HEK293 (cell line): ENCODE measurements at regions not wholly inside any gene's neighbourhood (a gene's known extent, or its start where the extent isn't known, plus 50 kb on each side); places are given as distances from the start of the nearest gene placed in this dataset.

Experiments
- CTCF ChIA-PET: fragments of 350-600 bp; formaldehyde crosslinking; extraction: SDS; loops from one replicate; lab custom pipeline; 2021; ENCODE audit warnings: antibody characterized with exemption; lab: Yijun Ruan, JAX
- POLR2A ChIA-PET: fragments of 300-600 bp; formaldehyde crosslinking; extraction: SDS; loops from one replicate; lab custom pipeline; 2020; ENCODE audit warnings: antibody characterized with exemption, inconsistent platforms; lab: Yijun Ruan, JAX
- H3K27ac ChIP-seq: fragments of 200-500 bp; sonication (Bioruptor generic); 2 replicates; pipeline ENCODE4 v1.5.1; 2014; ENCODE audit warnings: low read depth, low read length, control low read depth, inconsistent platforms; ENCODE audit errors: extremely low read depth
- H3K36me3 ChIP-seq, 2 experiments: fragments of 200-500 bp in 1 of 2; sonication (Bioruptor generic) in 1 of 2; 1 replicate in 1 of 2; 2 replicates in 1 of 2; pipeline ENCODE4 v1.5.1; 2014 to 2017; ENCODE audit warnings: inconsistent platforms in 2 of 2, low read length in 2 of 2; ENCODE audit not compliant: control insufficient read depth in 2 of 2, insufficient read depth in 1 of 2
- H3K4me1 ChIP-seq: fragments of 200-500 bp; sonication (Bioruptor generic); 2 replicates; pipeline ENCODE4 v1.5.1; 2014; ENCODE audit warnings: mild to moderate bottlenecking, low read length, inconsistent platforms; ENCODE audit not compliant: control insufficient read depth, insufficient read depth
- H3K4me3 ChIP-seq: 2 replicates; pipeline ENCODE4 v1.5.1; 2011; ENCODE audit warnings: low read depth, mild to moderate bottlenecking, control low read depth, low read length, moderate library complexity
- H3K9me3 ChIP-seq: fragments of 200-500 bp; sonication (Bioruptor generic); 2 replicates; pipeline ENCODE4 v1.5.1; 2014; ENCODE audit warnings: low read depth, low read length, inconsistent platforms; ENCODE audit not compliant: control insufficient read depth, insufficient read depth
- GLI4 ChIP-seq: fragments of 450-650 bp; formaldehyde crosslinking; IDR thresholded peaks from 2 replicates; pipeline ENCODE4 v1.5.1; 2016; ENCODE audit warnings: missing biosample characterization, missing genetic modification characterization
- KLF16 ChIP-seq: fragments of 450-650 bp; formaldehyde crosslinking; IDR thresholded peaks from 2 replicates; pipeline ENCODE4 v1.5.1; 2017; ENCODE audit warnings: missing biosample characterization, missing genetic modification characterization
- OSR2 ChIP-seq: fragments of 450-650 bp; formaldehyde crosslinking; IDR thresholded peaks from 2 replicates; pipeline ENCODE4 v1.5.1; 2016; ENCODE audit warnings: missing biosample characterization, missing genetic modification characterization
- PRDM1 ChIP-seq: fragments of 450-650 bp; formaldehyde crosslinking; IDR thresholded peaks from 2 replicates; pipeline ENCODE4; 2016; ENCODE audit warnings: missing biosample characterization, missing genetic modification characterization
- TCF7L2 ChIP-seq: IDR thresholded peaks from 2 replicates; pipeline ENCODE4 v1.6.1; 2011; ENCODE audit warnings: low read depth, mild to moderate bottlenecking, inconsistent platforms, low read length, moderate library complexity, borderline replicate concordance
- ZFP37 ChIP-seq: fragments of 450-650 bp; formaldehyde crosslinking; IDR thresholded peaks from 2 replicates; pipeline ENCODE4 v1.5.1; 2016; ENCODE audit warnings: missing biosample characterization, missing genetic modification characterization
- ZNF133 ChIP-seq: fragments of 450-650 bp; formaldehyde crosslinking; IDR thresholded peaks from 2 replicates; pipeline ENCODE4 v1.5.1; 2016; ENCODE audit warnings: missing biosample characterization, missing genetic modification characterization
- ZNF19 ChIP-seq: fragments of 450-650 bp; formaldehyde crosslinking; IDR thresholded peaks from 2 replicates; pipeline ENCODE4; 2016; ENCODE audit warnings: missing biosample characterization, missing genetic modification characterization, low read depth
- ZNF239 ChIP-seq: fragments of 450-650 bp; formaldehyde crosslinking; IDR thresholded peaks from 2 replicates; pipeline ENCODE4 v1.5.1; 2016; ENCODE audit warnings: missing biosample characterization, missing genetic modification characterization
- ZNF341 ChIP-seq: fragments of 450-650 bp; formaldehyde crosslinking; IDR thresholded peaks from 2 replicates; pipeline ENCODE4; 2016; ENCODE audit warnings: low read depth, missing biosample characterization, missing genetic modification characterization
- ZNF37A ChIP-seq: fragments of 450-650 bp; IDR thresholded peaks from 2 replicates; pipeline ENCODE4 v1.5.1; 2018; ENCODE audit warnings: missing biosample characterization, missing genetic modification characterization
- ZNF48 ChIP-seq: fragments of 450-650 bp; formaldehyde crosslinking; IDR thresholded peaks from 2 replicates; pipeline ENCODE4 v1.5.1; 2016; ENCODE audit warnings: missing biosample characterization, missing genetic modification characterization
- ZNF549 ChIP-seq: fragments of 450-650 bp; IDR thresholded peaks from 2 replicates; pipeline ENCODE4 v1.5.1; 2018; ENCODE audit warnings: missing biosample characterization, missing genetic modification characterization, mild to moderate bottlenecking, inconsistent platforms, moderate library complexity
- ZNF558 ChIP-seq: fragments of 450-650 bp; formaldehyde crosslinking; IDR thresholded peaks from 2 replicates; pipeline ENCODE4 v1.5.1; 2016; ENCODE audit warnings: missing biosample characterization, missing genetic modification characterization
- ZNF610 ChIP-seq: fragments of 450-650 bp; formaldehyde crosslinking; IDR thresholded peaks from 2 replicates; pipeline ENCODE4 v1.5.1; 2016; ENCODE audit warnings: missing biosample characterization, missing genetic modification characterization, borderline replicate concordance
- ZNF621 ChIP-seq: fragments of 450-650 bp; formaldehyde crosslinking; IDR thresholded peaks from 2 replicates; pipeline ENCODE4 v1.5.1; 2017; ENCODE audit warnings: missing biosample characterization, missing genetic modification characterization
- ZNF747 ChIP-seq: fragments of 450-650 bp; formaldehyde crosslinking; IDR thresholded peaks from 2 replicates; pipeline ENCODE4 v1.5.1; 2016; ENCODE audit warnings: missing biosample characterization, missing genetic modification characterization
- ZNF777 ChIP-seq: fragments of 450-650 bp; formaldehyde crosslinking; IDR thresholded peaks from 2 replicates; pipeline ENCODE4 v1.5.1; 2017; ENCODE audit warnings: missing biosample characterization, missing genetic modification characterization, borderline replicate concordance
- TF ChIP-seq, protein P1 (sequence below): fragments of 450-650 bp; formaldehyde crosslinking; IDR thresholded peaks from 2 replicates; pipeline ENCODE4 v1.5.1; 2016; ENCODE audit warnings: missing biosample characterization, missing genetic modification characterization
- TF ChIP-seq, protein P2 (sequence below): fragments of 450-650 bp; formaldehyde crosslinking; IDR thresholded peaks from 2 replicates; pipeline ENCODE4 v1.5.1; 2016; ENCODE audit warnings: missing biosample characterization, missing genetic modification characterization, borderline replicate concordance
- TF ChIP-seq, protein P3 (sequence below): fragments of 450-650 bp; formaldehyde crosslinking; IDR thresholded peaks from 2 replicates; pipeline ENCODE4 v1.5.1; 2016; ENCODE audit warnings: missing biosample characterization, missing genetic modification characterization, low read depth
- TF ChIP-seq, protein P4 (sequence below): fragments of 450-650 bp; formaldehyde crosslinking; IDR thresholded peaks from 2 replicates; pipeline ENCODE4 v1.5.1; 2016; ENCODE audit warnings: missing biosample characterization, missing genetic modification characterization, borderline replicate concordance

DNA sequence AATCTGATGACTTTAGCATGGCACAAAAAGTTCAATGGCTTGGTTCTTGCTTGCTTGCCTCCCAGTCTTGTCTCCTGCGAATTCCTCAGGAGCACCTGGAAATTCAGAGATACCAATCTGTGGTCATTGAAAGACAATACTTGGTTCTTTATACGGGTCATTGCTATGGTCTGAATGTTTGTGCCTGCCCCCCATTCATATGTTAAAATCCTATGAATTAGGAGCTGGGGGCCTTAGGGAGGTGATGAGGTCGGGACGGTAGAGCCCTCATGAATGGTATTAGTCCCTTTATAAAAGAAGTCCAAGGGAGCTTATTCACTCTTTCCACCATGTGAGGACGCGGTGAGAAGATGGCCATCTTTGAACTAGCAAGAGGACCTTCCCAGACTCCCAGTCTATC is 721.8 kb downstream of the UTRN start (continued):
- TF ChIP-seq, protein P1, sequence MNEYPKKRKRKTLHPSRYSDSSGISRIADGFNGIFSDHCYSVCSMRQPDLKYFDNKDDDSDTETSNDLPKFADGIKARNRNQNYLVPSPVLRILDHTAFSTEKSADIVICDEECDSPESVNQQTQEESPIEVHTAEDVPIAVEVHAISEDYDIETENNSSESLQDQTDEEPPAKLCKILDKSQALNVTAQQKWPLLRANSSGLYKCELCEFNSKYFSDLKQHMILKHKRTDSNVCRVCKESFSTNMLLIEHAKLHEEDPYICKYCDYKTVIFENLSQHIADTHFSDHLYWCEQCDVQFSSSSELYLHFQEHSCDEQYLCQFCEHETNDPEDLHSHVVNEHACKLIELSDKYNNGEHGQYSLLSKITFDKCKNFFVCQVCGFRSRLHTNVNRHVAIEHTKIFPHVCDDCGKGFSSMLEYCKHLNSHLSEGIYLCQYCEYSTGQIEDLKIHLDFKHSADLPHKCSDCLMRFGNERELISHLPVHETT (tag by site-specific recombination), result no peak
- TF ChIP-seq ZNF610 (tag by site-specific recombination) (no peak), PRDM1 (tag by site-specific recombination) (no peak), ZNF37A (tag by site-specific recombination) (no peak), ZNF621 (tag by site-specific recombination) (no peak)
- TF ChIP-seq, protein P2, sequence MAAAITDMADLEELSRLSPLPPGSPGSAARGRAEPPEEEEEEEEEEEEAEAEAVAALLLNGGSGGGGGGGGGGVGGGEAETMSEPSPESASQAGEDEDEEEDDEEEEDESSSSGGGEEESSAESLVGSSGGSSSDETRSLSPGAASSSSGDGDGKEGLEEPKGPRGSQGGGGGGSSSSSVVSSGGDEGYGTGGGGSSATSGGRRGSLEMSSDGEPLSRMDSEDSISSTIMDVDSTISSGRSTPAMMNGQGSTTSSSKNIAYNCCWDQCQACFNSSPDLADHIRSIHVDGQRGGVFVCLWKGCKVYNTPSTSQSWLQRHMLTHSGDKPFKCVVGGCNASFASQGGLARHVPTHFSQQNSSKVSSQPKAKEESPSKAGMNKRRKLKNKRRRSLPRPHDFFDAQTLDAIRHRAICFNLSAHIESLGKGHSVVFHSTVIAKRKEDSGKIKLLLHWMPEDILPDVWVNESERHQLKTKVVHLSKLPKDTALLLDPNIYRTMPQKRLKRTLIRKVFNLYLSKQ (tag by site-specific recombination), result no peak
- TF ChIP-seq, protein P3, sequence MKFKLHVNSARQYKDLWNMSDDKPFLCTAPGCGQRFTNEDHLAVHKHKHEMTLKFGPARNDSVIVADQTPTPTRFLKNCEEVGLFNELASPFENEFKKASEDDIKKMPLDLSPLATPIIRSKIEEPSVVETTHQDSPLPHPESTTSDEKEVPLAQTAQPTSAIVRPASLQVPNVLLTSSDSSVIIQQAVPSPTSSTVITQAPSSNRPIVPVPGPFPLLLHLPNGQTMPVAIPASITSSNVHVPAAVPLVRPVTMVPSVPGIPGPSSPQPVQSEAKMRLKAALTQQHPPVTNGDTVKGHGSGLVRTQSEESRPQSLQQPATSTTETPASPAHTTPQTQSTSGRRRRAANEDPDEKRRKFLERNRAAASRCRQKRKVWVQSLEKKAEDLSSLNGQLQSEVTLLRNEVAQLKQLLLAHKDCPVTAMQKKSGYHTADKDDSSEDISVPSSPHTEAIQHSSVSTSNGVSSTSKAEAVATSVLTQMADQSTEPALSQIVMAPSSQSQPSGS (tag by site-specific recombination), result no peak

DNA sequence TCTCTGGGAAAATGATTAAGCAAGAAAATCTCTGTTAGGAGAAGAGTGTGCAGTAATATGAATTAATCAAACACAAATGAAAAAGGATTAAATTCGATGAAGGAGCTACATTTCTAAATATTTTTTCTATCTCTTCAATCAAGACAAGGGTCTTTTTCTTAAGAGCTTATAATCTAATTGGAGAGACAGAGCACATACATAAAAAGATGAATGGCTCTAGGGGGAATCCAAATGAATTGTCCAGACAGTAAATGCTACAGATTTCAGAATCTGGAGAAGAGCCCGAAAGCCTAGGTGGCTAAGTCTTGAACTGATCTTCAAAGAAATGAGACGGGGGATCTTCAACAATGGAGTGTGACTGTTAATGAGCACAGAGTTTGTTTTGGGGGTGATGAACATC is 723.6 kb downstream of the UTRN start:
- H3K9me3 ChIP-seq, result no peaks in the 10 kb centered on the region
- ChIA-PET CTCF (no interaction called here), POLR2A (no interaction called here)
- no peak overlapping the region for H3K4me3 ChIP-seq
- H3K27ac ChIP-seq, result no peak overlapping the region
- no peak for TF ChIP-seq ZNF747 (tag by site-specific recombination)
- TF ChIP-seq ZNF48 (tag by site-specific recombination), result no peak
- TF ChIP-seq ZNF558 (tag by site-specific recombination), result no peak
- TF ChIP-seq KLF16 (tag by site-specific recombination), result no peak
- no peak for TF ChIP-seq ZNF341 (tag by site-specific recombination)
- no peak for TF ChIP-seq OSR2 (tag by site-specific recombination)
- no peak for TF ChIP-seq ZNF777 (tag by site-specific recombination)
- TF ChIP-seq ZNF549 (tag by site-specific recombination), result no peak
- no peak for TF ChIP-seq ZNF133
- TF ChIP-seq ZNF19 (tag by site-specific recombination), result no peak
- TF ChIP-seq, protein P4, sequence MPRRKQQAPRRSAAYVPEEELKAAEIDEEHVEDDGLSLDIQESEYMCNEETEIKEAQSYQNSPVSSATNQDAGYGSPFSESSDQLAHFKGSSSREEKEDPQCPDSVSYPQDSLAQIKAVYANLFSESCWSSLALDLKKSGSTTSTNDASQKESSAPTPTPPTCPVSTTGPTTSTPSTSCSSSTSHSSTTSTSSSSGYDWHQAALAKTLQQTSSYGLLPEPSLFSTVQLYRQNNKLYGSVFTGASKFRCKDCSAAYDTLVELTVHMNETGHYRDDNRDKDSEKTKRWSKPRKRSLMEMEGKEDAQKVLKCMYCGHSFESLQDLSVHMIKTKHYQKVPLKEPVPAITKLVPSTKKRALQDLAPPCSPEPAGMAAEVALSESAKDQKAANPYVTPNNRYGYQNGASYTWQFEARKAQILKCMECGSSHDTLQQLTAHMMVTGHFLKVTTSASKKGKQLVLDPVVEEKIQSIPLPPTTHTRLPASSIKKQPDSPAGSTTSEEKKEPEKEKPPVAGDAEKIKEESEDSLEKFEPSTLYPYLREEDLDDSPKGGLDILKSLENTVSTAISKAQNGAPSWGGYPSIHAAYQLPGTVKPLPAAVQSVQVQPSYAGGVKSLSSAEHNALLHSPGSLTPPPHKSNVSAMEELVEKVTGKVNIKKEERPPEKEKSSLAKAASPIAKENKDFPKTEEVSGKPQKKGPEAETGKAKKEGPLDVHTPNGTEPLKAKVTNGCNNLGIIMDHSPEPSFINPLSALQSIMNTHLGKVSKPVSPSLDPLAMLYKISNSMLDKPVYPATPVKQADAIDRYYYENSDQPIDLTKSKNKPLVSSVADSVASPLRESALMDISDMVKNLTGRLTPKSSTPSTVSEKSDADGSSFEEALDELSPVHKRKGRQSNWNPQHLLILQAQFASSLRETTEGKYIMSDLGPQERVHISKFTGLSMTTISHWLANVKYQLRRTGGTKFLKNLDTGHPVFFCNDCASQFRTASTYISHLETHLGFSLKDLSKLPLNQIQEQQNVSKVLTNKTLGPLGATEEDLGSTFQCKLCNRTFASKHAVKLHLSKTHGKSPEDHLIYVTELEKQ (tag by site-specific recombination), result no peak
- no peak for TF ChIP-seq GLI4 (tag by site-specific recombination)
- no peak for TF ChIP-seq ZNF239 (tag by site-specific recombination)
- no peak for TF ChIP-seq TCF7L2
- TF ChIP-seq ZFP37 (tag by site-specific recombination), result no peak
- H3K4me1 ChIP-seq, result no peaks in the 10 kb centered on the region; the same call in 1 of the 2 replicates
- no peaks in the 10 kb centered on the region for H3K36me3 ChIP-seq
